Thymus (tissue), 11 donors: ENCODE measurements at regions not wholly inside any gene's neighbourhood (a gene's known extent, or its start where the extent isn't known, plus 50 kb on each side); places are given as distances from the start of the nearest gene placed in this dataset.
"Not testable (repeated sequence)": the region's sequence is repeated elsewhere in the genome, so short reads cannot be mapped to it uniquely, and the experiment has no call there.

Source experiments
- DNase-seq, 9 donors: peaks; one replicate each; pipeline ENCODE4 v3.0.0-alpha.2; 2013; ENCODE audit warnings: low spot score in 9 of 9, low read depth in 6 of 9, missing footprints in 1 of 9
- H3K27ac ChIP-seq, 2 donors: one replicate each; pipeline ENCODE4 v1.5.1; 2013; ENCODE audit warnings: control low read depth in 1 of 2, low read depth in 1 of 2, low read length in 1 of 2, mild to moderate bottlenecking in 1 of 2, moderate library complexity in 1 of 2
- H3K27me3 ChIP-seq, 2 donors: one replicate each; pipeline ENCODE4 v1.5.1; 2013; ENCODE audit warnings: low read length in 1 of 2; ENCODE audit not compliant: control insufficient read depth in 2 of 2, insufficient read depth in 1 of 2
- H3K36me3 ChIP-seq, 2 donors: one replicate each; pipeline ENCODE4 v1.5.1; 2013; ENCODE audit warnings: low read length in 1 of 2, mild to moderate bottlenecking in 1 of 2, moderate library complexity in 1 of 2; ENCODE audit not compliant: control insufficient read depth in 2 of 2, insufficient read depth in 2 of 2
- H3K4me1 ChIP-seq, 2 donors: one replicate each; pipeline ENCODE4 v1.5.1; 2013; ENCODE audit warnings: low read length in 2 of 2; ENCODE audit not compliant: control insufficient read depth in 2 of 2, insufficient read depth in 2 of 2
- H3K4me3 ChIP-seq, 2 donors: one replicate each; pipeline ENCODE4 v1.5.1; 2013; ENCODE audit warnings: low read length in 2 of 2, control low read depth in 1 of 2, mild to moderate bottlenecking in 1 of 2
- H3K9me3 ChIP-seq, 2 donors: one replicate each; pipeline ENCODE4 v1.5.1; 2013; ENCODE audit warnings: low read length in 1 of 2, mild to moderate bottlenecking in 1 of 2; ENCODE audit not compliant: control insufficient read depth in 2 of 2, insufficient read depth in 1 of 2
- WGBS: extraction: QIAGEN DNeasy Blood & Tissue Kit; methylation state at CpG from one replicate; pipeline ENCODE4 v1.1.7; 2013; 5-methylcytosine and 5-hydroxymethylcytosine counted together
- donor health status: healthy.

GRCh38 chr3:163563485-163563884, 1514.8 kb downstream of the SI start:
- Histone ChIP-seq H3K4me3 (no peak overlapping the region), H3K27ac (no peak overlapping the region), H3K9me3 (no peaks in the 10 kb centered on the region), H3K36me3 (no peaks in the 10 kb centered on the region), H3K27me3 (no peaks in the 10 kb centered on the region), H3K4me1 (no peaks in the 10 kb centered on the region)
- no peak for DNase-seq
- WGBS, result 87% methylated on average over 1 of the region's 1 CpG

DNA sequence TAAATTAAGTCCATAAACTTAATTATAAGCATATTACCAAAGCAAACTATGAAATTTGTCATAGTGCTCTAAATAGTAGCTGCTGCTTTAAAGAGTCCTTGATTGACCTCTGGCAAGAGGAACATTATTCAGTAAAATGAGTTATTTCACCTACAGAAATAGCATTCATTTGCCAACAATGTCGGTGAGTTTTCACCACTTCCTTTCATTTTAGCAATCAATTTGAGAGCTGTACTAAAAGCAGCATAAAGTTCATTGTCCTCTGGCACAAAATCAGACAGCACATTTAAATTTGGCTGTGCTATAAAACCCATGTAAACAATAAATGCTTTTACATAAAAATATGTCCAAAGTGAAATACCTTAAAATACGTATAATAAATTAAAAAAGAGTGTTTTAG, 1515.7 kb downstream of the SI start:
- Histone ChIP-seq H3K27ac (no peak overlapping the region), H3K27me3 (no peaks in the 10 kb centered on the region), H3K36me3 (no peaks in the 10 kb centered on the region), H3K4me3 (no peak overlapping the region), H3K4me1 (no peaks in the 10 kb centered on the region), H3K9me3 (no peaks in the 10 kb centered on the region)
- no peak for DNase-seq
- WGBS, result 56% methylated on average over 2 of the region's 2 CpGs

DNA sequence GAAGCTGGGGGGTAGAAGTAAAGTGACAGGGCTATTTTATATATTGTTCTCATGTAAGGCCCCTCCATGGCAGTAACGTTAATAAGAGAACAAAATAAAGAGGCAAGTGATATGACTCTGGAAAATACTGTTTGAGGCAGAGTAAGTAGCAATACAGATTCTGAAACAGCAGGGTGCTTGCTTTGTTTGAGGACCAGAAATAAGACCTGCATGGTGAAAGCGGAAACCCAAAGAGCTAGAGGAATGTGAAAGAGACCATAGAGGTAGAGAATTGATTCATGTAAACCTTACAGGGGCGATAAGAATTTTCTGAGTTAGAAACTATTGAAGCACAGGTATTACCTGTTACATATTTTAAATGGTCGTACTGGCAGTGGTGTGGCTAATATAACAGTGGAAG, 1517.1 kb downstream of the SI start:
- 75% methylated on average over 4 of the region's 4 CpGs for WGBS

DNA sequence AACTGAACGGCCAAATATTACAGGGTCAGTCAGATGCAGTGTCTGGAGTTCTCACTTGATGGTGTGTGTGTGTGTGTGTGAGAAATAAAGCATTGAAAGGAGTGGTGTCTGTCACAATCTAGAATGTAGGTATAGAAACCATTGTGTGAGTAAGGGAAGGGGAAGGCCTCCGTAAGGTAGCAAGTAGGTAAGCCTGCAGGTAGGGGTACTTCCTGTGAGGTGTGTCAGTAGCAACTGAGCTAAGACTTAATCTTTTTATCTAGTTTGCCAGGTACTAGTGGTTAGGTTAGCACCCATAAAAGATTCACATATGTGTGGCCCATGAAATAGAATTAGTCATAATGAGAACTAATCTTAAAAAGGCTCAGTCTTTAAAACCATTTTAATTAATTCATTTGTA, 1517.8 kb downstream of the SI start:
- Histone ChIP-seq H3K36me3 (no peaks in the 10 kb centered on the region), H3K27me3 (no peaks in the 10 kb centered on the region), H3K4me3 (no peak overlapping the region), H3K4me1 (no peaks in the 10 kb centered on the region), H3K9me3 (no peaks in the 10 kb centered on the region), H3K27ac (no peak overlapping the region)
- 72% methylated on average over 2 of the region's 2 CpGs for WGBS
- no peak for DNase-seq

More for the DNA sequence above, 1517.1 kb downstream of the SI start:
- H3K4me3 ChIP-seq, result no peak overlapping the region
- DNase-seq, result no peak
- no peak overlapping the region for H3K27ac ChIP-seq
- no peaks in the 10 kb centered on the region for H3K36me3 ChIP-seq
- no peaks in the 10 kb centered on the region for H3K27me3 ChIP-seq
- H3K9me3 ChIP-seq, result no peaks in the 10 kb centered on the region
- no peaks in the 10 kb centered on the region for H3K4me1 ChIP-seq

DNA sequence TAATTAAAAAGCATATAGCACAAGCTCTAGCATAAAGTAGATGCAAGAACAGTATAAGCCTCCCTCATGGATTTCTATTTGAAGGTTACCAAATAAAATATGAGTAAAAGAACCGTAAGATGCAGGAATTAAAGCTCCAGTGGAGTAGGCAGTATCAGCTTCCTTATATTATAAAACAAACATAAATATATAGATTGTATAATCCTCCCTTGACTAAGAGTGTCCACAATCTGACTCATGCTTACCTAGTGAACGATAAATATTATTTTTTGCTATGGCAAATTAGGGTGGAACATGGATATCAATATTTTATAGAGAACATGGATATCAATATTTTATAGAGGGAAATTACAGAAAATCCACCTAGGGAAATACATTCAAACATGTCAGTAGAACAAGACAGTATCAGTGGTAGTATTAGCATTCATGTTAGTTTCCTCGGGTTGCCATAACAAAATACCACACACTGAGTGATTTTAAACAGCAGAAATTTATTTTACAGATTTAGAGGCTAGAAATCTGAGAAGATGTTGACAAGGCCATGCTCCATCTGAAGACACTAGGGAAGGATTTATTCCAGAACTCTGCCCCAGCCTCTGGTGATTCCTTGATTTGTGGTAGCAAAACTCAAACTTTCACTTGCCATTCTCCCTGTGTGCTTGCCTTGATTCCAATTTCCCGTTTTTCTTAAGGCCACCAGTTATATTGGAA, 1521.3 kb downstream of the SI start:
- Histone ChIP-seq H3K9me3 (no peaks in the 10 kb centered on the region), H3K27me3 (no peaks in the 10 kb centered on the region), H3K36me3 (no peaks in the 10 kb centered on the region), H3K4me1 (no peaks in the 10 kb centered on the region), H3K4me3 (no peak overlapping the region), H3K27ac (no peak overlapping the region)
- 93% methylated on average over 4 of the region's 4 CpGs for WGBS
- DNase-seq, result no peak

GRCh38 chr3:163555918-163556317, 1522.4 kb downstream of the SI start:
- no peak overlapping the region for H3K4me3 ChIP-seq
- WGBS, result 50% methylated on average over 1 of the region's 1 CpG
- DNase-seq, result no peak
- no peaks in the 10 kb centered on the region for H3K27me3 ChIP-seq
- H3K9me3 ChIP-seq, result no peaks in the 10 kb centered on the region
- H3K4me1 ChIP-seq, result no peaks in the 10 kb centered on the region
- H3K27ac ChIP-seq, result no peak overlapping the region
- H3K36me3 ChIP-seq, result no peaks in the 10 kb centered on the region

GRCh38 chr3:163552659-163552966, 1525.7 kb downstream of the SI start:
- no peaks in the 10 kb centered on the region for H3K36me3 ChIP-seq
- no peak overlapping the region for H3K27ac ChIP-seq
- no peak overlapping the region for H3K4me3 ChIP-seq
- 96% methylated on average over 17 of the region's 17 CpGs for WGBS
- no peak for DNase-seq
- H3K27me3 ChIP-seq, result no peaks in the 10 kb centered on the region
- no peaks in the 10 kb centered on the region for H3K4me1 ChIP-seq
- no peaks in the 10 kb centered on the region for H3K9me3 ChIP-seq

- not testable (repeated sequence) for DNase-seq, H3K36me3 ChIP-seq, H3K27ac ChIP-seq, H3K27me3 ChIP-seq, H3K9me3 ChIP-seq, H3K4me1 ChIP-seq, H3K4me3 ChIP-seq
- WGBS, result 93% methylated on average over 26 of the region's 37 CpGs
Measured at GRCh38 chr3:163551915-163552658, 1526.2 kb downstream of the SI start.

DNA sequence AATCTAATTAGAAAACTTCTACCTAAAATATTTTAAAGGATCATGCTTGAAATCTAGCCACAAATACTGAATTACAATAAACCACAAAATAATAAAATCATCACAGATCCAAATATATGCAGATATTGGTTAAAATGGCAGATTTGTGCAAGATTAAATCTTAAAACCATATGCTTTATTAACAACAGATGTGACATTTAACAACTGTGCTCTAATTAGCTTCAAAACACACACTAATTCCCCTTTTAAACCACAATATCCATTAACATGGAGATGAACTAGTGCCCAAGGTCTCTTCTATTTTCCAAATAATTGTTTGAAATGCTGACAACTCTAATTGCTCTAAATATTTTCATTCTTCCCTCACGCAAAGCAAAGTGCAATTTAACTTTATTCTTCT, 1530.3 kb downstream of the SI start:
- H3K9me3 ChIP-seq, result no peaks in the 10 kb centered on the region
- H3K36me3 ChIP-seq, result no peaks in the 10 kb centered on the region
- 90% methylated on average over 1 of the region's 1 CpG for WGBS
- no peak for DNase-seq
- H3K27ac ChIP-seq, result no peak overlapping the region
- no peaks in the 10 kb centered on the region for H3K27me3 ChIP-seq
- H3K4me1 ChIP-seq, result no peaks in the 10 kb centered on the region
- no peak overlapping the region for H3K4me3 ChIP-seq
